NCI-H1417 (cell line): ENCODE measurements at regions not wholly inside any gene's neighbourhood (a gene's known extent, or its start where the extent isn't known, plus 50 kb on each side); places are given as distances from the start of the nearest gene placed in this dataset.
"Not testable (repeated sequence)": the region's sequence is repeated elsewhere in the genome, so short reads cannot be mapped to it uniquely, and the experiment has no call there.

Experiments
- DNase-seq, 3 experiments: peaks; one replicate each; lab custom pipeline; 2025; lab: John Stamatoyannopoulos, UW

DNA sequence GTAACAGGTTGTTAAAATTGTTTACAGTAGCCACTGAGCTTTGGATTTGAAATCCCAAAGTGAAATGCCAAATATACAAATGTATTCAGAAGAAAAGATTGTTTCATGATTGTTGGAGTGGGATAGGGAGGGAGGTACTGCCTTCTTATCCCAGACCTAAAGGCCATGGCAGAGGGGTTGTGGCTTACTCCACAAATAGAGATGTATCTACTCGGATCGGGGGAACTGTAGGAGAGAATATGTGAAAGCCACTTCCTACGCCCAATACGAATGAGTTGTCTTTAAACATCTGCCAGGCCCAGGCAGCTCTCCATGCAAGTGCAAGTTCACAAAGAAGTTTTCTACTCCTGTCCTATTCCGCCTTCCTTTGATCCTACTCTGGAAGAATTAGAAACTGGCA, 150.2 kb upstream of the PRSS12 start:
- DNase-seq = not testable (repeated sequence)

DNA sequence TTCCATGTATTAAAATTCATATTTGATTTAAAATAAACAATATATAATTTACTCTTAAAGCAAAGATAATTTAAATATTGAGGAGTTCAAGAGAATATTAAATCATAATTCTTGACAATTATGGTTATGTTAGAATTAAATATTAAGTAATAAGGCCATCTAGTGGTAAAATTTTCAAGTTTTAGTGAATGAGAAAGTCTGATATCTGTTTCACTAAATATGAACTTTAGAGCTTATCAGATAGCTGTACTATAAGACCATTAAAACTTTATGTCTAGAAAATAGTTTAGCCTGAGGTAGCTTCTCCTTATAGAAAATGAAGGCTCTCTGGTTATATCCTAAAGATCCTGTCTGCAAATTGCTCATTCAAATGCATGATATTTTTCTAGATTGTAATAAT, 152.1 kb upstream of the PRSS12 start:
- not testable (repeated sequence) for DNase-seq

DNA sequence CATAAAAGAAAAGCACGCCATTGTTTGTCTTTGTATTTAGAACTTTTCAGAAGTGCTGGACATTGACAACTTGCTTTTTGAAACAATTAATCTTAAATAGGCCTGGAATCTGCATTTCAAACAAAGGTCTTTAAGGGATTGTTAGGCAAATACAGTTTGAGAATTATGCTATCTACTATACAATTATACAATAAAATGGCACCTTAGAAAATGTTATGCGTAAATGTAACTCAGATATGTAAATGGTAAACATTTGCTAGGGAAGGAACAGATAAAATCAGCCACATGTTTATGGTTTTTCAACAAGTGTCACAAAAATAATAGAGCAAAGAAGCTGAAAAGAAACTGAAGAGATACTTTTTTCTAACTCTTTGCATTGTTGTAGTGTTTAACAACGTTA, 152.7 kb upstream of the PRSS12 start:
- not testable (repeated sequence) for DNase-seq

DNA sequence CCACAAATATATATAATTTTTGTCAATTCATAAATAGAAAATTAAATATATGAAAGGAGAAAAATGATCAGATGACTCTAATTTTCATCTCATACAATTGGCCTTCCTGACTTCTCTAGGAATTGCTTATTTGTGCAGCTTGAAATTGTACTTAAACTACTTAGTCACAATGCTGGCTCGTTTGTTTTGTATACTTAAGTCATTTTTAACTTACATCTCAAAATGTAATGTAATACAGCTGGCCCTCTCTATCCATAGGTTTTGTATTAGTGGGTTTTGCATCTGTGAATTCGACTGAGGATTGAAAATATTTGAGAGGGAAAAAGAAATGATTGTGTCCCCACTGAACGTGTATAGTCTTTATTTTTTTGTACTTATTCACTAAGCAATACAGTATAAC, 160.1 kb upstream of the PRSS12 start:
- DNase-seq = not testable (repeated sequence)

DNA sequence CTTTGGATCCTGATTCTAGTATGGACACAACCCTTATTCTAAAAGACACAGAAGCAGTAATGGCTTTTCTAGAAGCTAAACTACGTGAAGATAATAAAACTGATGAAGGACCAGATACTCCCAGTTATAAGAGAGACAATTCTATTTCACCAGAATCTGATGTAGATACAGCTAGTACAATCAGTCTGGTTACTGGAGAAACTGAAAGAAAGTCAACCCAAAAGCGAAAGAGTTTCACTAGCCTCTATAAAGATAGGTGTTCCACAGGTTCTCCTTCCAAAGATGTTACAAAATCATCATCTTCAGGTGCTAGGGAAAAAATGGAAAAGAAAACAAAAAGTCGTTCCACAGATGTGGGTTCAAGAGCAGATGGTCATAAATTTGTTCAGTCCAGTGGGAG, 161.5 kb upstream of the PRSS12 start:
- not testable (repeated sequence) for DNase-seq

DNA sequence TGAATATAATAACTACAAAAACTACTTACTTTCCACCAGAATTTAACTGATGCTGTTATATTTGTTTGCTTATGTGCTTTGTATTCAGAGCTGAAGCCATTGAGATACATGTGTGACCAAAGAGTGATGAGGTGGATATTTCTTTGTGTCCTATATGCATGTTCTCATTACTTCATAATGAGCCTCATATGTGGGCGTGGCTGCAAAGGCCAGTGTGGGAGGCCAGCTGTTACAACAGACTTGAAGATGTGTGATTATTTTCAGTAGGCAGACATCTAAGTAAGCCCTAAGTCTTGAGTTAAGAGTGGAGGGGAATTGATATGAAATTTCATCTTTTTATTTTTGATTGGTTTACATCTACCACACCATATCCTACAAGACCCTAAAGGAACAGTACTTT, 163.3 kb upstream of the PRSS12 start:
- DNase-seq = not testable (repeated sequence)

DNA sequence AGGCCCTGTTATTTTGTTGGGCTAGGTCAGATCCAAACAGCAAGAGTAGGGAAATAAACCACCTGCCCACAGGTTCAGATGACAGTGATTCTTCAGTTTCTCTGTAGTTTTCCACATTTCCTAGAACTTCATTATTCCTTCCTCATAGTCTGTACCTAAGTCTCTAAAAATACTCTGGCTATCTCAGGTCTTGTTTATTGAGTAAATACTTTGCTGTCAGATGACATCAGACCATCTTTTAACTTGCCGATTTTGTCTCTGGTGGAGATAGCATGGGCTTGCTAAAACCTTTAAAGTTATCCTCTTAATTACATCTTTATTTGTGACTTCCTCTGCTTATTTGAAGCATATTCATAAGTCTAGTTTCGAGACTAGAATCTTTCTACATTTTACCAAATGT, 155.1 kb upstream of the METTL14 start:
- DNase-seq = not testable (repeated sequence)

DNA sequence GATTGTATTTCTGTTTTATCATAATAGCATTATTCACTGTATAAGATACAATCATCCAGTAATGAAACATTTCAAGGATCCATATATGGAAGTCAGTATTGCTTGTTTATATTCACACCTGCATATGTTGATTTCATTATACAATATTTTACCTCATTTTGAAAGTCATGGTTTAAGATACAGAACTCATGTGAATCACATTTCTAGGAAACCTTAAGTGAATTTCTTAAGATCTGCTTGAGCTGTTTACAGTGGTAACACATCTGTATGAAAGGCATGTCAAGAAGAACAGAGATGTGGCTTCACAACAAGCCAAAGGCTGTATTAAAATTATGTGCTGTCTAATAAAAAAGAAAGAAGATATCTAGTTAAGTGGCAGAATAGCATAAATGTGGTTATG, 153.2 kb upstream of the METTL14 start:
- DNase-seq = not testable (repeated sequence)

DNA sequence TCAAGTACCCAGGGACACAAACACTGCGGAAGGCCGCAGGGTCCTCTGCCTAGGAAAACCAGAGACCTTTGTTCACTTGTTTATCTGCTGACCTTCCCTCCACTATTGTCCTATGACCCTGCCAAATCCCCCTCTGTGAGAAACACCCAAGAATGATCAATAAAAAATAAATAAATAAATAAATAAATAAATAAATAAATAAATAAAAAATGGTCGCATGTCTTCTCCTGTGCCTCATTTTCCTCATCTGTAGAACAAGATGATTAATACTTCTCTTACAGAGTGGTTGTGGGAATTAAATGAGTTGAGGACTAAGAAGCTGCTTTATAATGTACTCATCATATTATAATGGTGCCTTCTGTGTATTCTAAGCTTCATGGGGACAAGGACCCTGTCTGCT, 149.4 kb upstream of the METTL14 start:
- DNase-seq = not testable (repeated sequence)

DNA sequence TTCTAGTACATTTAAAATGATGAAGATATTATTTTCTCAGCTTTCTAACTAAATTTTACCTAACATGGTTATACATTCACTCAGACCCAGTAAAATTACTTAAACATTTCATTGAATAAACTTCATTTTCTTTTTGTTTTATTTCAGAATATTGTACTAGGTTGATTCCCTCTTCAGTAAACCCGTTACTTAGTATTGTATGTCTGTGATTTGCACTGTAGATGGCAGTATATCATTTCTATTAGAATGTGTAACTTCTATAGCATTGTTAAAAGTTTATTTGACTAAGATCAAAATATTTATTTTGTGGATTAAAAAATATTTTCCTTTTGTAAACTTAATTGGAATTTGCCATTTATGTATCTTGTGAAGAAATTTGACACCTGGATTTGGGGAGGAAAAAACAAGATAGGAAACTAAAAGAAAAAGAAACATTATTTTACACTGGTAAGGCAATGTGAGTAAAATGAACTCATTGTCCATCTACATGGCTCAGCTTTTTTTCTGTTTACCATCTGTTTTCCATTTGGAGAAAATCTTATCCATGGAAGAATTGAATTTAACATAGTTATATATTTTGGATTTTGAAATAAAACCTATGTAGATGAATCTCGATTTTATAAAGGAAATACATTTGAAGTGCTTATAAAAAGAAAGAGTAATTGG, 145.6 kb upstream of the METTL14 start:
- peak in 2 of 3 experiments; percentile 1 to 50 for DNase-seq

DNA sequence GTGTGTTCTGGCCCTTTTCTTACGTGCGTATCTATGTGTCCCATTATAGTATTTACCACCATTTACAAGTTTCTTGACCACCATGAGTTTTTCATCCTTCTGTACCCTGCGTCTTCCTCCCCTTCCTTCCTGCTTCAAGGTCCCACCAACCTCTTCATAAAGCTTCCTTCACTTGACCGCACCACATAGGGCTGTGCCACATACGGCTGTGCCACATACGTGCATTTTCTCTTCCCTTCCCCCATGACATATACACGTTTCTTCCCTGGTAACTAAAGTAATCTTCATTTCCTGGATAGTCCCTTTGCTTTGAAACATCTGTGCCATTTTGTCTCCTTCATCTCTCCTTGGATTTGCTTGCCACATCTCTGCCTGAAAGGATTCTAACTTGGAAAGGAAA, 128.6 kb upstream of the METTL14 start:
- DNase-seq = not testable (repeated sequence)

DNA sequence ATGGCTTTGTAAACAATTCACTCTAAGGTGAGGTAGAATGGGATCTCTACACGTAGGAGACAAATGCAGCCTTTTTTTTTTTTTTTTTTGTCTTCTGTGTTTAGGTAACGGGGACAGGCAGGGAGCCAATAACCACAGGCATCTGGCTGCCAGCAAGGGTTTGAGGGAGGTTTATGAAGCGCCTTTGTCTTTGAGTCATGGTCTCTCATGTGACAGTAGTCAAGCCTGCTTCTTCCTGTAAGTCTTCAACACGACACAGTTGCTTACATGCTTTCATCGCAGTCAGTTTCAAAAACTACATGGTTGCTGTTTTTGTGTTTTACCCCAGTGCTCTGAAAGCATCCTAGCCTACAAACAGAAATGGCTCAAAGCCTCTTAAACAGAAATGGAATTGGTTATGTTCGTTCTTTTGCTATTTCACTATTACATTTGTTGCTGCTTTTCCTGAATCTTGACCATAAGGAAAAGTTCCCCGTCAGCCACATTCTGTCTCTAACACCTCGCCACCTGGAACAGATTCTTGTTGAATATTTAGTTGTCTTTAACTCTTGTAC, 127.8 kb upstream of the METTL14 start:
- DNase-seq = peak in 2 of 3 experiments; percentile 28 to 44

DNA sequence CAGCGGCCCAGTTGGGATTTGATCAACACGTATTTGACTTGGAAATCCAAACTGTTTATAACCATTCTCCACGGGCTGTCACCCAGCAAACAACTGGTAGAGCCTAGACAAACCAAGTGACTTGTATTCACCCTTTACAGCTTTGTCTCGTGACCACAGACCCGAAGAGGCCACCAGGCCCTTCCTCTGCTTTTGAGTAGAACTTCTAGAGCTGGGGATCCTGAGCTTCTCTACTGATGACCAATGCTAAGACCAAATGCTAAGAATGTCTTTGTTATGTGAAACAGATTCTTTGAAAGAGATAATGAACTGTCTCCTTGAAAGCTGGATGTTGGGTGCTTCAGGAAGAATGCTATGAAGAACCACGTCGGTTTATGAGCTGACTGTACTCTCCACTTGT, 127.0 kb upstream of the METTL14 start:
- DNase-seq = not testable (repeated sequence)

DNA sequence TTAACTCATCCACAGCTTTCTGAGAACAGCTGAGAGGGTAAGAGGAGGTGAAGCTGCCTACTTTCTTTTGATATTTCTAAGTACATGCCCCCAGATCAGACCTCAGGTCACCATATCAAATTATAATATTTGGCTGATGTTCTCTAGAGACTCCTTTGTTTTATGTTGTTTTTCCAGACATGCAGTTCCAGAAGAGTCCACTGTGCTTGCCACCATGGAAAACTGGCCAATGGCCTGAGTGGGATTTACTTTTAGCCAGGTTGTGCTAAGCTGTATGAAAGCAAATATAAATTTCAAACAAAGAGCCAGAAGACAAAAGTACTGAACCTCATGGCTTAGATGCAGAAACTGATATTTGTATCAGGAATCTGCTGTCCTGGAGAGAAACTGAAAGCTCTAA, 123.6 kb upstream of the METTL14 start:
- not testable (repeated sequence) for DNase-seq

DNA sequence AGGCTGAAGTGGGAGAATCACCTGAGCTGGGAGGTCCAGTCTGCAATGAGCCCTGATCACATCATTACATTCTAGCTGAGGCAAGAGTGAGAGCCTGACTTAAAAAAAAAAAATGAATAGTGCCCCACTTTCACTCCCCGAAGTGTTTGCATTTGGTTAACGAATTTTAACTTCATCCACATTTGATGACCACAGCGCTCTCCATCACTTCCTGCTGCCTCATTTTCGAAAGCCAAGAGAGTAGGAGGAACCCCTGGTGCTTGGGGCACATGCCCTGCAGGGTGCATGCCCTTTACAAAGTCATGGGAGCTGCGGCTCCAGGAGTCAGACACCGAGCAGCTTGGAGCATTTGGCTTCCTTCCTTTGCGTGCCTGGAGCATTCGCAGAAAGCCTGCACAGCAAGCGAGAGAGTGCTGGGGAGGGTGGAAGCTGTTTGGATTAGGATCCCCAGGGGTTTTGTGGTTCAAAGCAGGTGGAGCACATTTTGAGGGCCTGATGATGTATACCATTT, 119.1 kb upstream of the METTL14 start:
- DNase-seq = peak; percentile 70 to 91 (median 73)

DNA sequence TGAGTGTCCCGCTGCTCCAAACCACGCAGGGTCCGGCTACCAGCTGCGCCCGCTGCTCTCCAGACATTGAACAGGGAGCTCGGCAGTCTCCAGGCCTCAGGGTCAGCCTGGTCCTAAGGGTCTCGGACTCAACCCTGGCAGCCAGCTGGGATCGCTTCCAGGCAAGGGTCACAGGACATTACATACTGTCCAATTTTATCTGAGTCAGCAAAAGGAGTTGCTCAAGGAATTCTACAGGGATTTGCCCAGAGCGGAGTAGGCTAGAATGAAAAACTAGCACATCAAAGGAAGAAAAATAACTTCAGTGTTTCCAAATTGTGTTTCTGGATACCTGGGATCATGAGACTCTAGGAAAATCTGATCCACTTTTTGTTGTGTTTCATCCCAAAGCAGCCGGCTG, 112.2 kb upstream of the METTL14 start:
- DNase-seq = not testable (repeated sequence)

DNA sequence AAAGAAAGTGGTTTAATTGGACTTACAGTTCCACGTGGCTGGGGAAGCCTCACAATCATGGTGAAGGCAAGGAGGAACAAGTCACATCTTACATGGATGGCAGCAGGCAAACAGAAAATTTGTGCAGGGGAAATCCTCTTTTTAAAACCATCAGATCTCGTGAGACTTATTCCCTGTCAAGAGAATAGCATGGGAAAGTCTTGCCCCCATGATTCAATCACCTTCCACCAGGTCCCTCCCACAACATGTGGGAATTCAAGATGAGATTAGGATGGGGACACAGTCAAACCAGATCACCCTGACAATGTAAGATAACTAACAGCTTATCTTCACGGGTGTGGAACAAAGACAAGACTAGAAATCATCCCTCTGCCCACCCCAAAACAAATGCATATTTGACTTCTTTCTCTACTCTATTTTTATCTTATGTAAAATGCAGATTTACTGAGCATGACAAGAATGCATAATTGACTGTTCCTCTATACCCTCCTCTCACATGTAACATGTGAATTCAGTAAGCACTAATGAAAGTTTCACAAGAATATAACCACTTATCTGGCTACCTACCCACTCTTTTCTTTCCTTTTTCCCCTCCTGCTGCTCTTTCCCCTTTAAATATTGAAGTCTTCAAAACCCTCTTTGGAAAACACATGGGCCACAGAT, 110.8 kb upstream of the METTL14 start:
- not testable (repeated sequence) for DNase-seq

DNA sequence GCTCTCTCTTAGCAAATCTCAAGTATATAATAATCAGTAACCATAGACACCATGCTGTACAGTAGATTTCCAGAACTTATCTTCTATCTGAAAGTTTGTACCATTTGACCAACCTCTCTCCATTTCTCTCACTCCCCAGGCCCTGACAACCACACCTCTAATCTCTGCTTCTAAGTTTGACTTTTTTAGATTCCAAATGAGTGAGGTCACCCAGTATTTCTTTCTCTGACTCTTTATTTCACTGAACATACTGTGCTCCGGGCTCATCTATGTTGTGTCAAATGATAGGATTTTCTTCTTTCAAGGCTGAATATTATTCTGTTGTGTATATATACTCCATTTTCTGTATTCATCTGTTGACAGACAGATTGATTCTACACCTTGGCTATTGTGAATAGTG, 110.1 kb upstream of the METTL14 start:
- DNase-seq = not testable (repeated sequence)

DNA sequence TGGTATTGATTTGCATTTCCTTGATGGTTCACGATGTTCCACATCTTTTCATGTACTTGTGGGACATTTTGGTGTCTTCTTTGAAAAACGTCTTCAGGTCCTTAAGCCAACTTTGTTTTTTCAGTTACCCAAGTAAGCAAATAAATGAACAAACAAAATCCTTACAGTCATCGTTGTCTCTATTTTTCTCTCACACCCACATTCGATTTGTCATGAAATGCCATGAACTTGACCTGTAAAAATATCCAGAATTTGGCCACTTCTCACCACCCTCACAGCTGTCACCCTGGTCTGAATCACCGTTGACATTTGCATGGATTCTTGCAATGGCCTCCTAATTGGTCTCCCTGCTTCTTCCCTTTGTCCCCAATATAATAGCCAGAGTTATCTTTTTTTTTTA, 109.5 kb upstream of the METTL14 start:
- not testable (repeated sequence) for DNase-seq

DNA sequence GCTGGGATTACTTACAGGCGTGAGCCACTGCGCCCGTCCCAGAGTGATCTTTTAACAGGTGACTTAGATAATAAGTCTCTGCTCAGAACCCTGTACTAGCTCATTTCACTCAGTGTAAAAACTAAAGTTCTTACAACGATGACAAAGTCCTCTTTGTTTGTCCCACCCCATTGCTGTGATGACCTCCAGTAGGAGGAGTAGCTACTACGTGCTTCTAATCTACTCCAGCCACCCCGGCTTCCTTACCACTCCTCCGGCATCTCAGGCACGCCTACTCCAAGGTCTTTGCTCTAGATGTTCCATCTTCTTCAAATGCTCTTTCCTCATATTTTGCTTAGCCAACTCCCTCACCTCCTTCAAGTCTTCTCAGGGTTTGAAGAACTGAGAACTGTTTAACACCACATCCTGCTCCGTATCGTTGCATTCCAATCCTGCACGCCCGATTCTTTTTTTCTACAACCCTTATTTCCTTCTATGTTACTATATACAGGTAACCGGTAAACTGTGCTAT, 108.4 kb upstream of the METTL14 start:
- not testable (repeated sequence) for DNase-seq

DNA sequence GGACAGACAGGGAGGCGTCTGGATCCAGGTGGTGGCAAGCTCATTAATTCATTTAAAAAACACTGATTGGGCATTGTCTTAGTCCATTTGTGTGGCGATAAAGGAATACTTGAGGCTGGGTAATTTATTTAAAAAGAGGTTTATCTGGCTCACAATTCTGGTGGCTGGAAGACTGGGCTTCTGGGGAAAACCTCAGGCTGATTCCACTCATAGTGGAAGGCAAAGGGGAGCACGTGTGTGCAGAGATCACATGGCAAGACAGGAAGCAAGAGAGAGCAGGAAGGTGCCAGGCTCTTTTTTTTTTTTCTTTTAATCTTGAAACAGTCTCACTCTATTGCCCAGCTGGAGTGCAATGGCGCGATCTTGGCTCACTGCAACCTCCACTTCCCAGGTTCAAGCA, 100.2 kb upstream of the METTL14 start:
- DNase-seq = no peak

DNA sequence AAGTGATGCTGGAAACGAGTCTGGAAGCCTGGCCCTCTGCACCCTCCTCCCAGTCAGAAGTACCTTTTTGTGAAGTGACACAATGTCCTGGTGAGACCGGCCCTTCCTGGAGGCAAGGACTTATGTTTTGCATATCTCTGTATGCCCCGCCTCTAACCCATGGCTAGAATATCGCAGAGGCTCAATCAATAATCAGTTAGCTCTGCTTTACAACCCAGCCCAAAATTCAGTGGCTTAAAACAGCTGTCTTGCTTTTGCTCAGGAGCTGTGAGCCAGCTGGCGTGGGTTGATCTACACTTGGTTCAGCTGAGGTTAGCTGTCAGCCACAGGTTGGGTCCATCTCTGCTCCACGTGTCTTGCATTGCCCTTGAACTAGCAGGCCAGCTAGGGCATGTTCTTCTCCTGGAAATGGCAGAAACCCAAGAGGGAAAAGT, 98.8 kb upstream of the METTL14 start:
- no peak for DNase-seq
